Fibroblast of skin of right quadriceps (primary cell): ENCODE measurements at regions not wholly inside any gene's neighbourhood (a gene's known extent, or its start where the extent isn't known, plus 50 kb on each side); places are given as distances from the start of the nearest gene placed in this dataset.
"Not testable (repeated sequence)": the region's sequence is repeated elsewhere in the genome, so short reads cannot be mapped to it uniquely, and the experiment has no call there.

Experiments used
- DNase-seq: peaks from one replicate; pipeline ENCODE4 v3.0.0-alpha.2; 2013

GRCh38 chr20:1825507-1825906 is 69.7 kb upstream of the SIRPA start:
- peak; percentile 81 for DNase-seq

- no peak for DNase-seq
Measured at GRCh38 chr20:1824834-1825233, 70.4 kb upstream of the SIRPA start.

- DNase-seq, result no peak
Measured at GRCh38 chr20:1824181-1824580, 71.0 kb upstream of the SIRPA start.

- DNase-seq, result no peak
Measured at GRCh38 chr20:1823450-1823844, 71.8 kb upstream of the SIRPA start.

- no peak for DNase-seq
Measured at GRCh38 chr20:1822564-1823449, 72.4 kb upstream of the SIRPA start.

- DNase-seq, result peak; percentile 57
Measured at GRCh38 chr20:1820138-1821079, 74.8 kb upstream of the SIRPA start.

- no peak for DNase-seq
Measured at GRCh38 chr20:1819311-1820137, 75.7 kb upstream of the SIRPA start.

- DNase-seq, result no peak
Measured at GRCh38 chr20:1818895-1819294, 76.3 kb upstream of the SIRPA start.

- DNase-seq, result no peak
Measured at GRCh38 chr20:1818247-1818840, 76.9 kb upstream of the SIRPA start.

- no peak for DNase-seq
Measured at GRCh38 chr20:1817577-1818211, 77.5 kb upstream of the SIRPA start.

GRCh38 chr20:1816384-1817381 is 78.5 kb upstream of the SIRPA start:
- peak; percentile 74 for DNase-seq

- DNase-seq, result no peak
Measured at GRCh38 chr20:1815502-1816085, 79.6 kb upstream of the SIRPA start.

GRCh38 chr20:1814861-1815260 is 80.3 kb upstream of the SIRPA start:
- DNase-seq, result not testable (repeated sequence)

- DNase-seq, result no peak
Measured at GRCh38 chr20:1813674-1814635, 81.3 kb upstream of the SIRPA start.

- DNase-seq, result peak; percentile 85
Measured at GRCh38 chr20:1813101-1813529, 82.1 kb upstream of the SIRPA start.

- no peak for DNase-seq
Measured at GRCh38 chr20:1811621-1812498, 83.3 kb upstream of the SIRPA start.

GRCh38 chr20:1810926-1811620 is 84.1 kb upstream of the SIRPA start:
- DNase-seq, result peak; percentile 67
